HG02642 (cell line): ENCODE measurements at regions not wholly inside any gene's neighbourhood (a gene's known extent, or its start where the extent isn't known, plus 50 kb on each side); places are given as distances from the start of the nearest gene placed in this dataset.

Experiments used
- ATAC-seq: cut with Tn5 transposase; IDR thresholded peaks from one replicate; pipeline ENCODE4 v1.9.1; 2021; ENCODE audit warnings: mild to moderate bottlenecking; ENCODE audit not compliant: unreplicated experiment, poor library complexity

DNA sequence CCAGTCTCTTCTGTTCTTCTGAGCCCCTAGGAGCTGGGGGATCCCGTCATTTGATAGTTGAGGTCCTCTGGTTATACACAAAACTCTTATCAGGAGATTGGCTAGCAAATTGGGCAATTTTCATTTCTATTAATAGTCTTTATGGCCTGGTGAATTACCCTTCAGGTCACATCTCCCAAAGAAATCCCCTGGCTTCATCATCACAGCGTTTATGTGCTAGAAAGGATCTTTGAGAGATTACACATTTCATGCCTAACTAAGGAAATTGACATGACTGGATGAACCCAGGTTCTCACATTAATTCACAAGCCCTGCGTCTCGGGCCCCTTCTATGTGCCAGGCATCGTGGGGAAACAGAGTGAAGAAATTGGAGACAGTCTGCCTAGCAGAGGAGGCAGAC lies 227.4 kb upstream of the PROK2 start:
- ATAC-seq = no peak

DNA sequence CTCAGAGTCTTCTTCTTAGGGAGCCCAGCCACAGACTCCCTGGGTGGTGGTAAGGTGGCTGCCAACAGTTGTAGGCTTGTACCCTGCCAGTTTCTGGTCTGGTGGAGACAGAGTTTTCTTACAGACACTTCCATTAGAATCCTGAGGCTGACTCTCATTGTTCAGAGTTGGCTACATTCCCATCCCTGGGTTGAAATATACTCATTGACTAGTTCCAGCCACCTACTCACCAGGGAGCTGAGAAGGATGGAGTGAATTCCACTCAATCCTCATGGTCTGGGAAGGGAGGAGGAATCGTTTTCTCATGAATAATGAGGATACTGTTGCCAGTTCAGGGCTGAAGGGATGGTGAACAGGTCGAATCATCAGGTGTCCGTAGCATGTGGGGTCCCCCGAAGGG lies 226.5 kb upstream of the PROK2 start:
- ATAC-seq = no peak

GRCh38 chr3:72009851-72010443 lies 225.0 kb upstream of the PROK2 start:
- ATAC-seq = no peak

DNA sequence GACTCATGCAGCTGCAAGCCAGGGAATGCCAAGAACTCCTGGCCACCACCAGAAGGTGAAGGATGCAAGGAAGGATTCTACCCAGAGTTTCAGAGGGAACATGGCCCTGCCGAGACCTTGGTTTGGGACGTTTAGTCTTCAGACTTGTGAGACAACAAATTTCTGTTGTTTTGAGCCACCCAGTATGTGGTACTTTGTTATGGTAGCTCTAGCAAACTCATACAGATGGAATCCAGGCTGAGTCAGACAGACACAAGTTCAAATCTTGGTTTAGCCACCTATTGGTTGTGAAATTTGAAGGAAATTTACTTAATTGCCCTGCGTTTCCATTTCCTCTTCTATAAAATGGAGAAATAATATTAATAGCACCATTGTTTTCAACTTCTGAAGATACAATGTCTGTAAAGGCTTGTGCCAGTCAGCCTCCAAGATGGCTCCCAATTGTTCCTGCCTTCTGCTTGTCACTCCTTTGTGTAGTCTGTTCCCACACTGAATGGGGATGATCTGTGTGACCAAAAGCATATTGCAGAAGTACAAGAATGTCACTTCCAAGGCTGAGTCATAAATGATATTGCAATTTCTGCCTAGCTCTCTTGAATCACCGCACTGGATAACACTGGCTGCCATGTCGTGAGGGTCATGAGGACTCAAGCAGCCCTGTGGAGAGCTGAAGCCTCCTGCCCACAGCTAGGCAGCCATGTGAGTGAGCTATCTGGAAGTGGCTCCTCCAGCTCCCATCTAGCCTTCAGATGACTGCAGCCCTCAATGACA lies 223.5 kb upstream of the PROK2 start:
- no peak for ATAC-seq

- ATAC-seq = no peak
These were observed 221.9 kb upstream of the PROK2 start for GRCh38 chr3:72006631-72007556.

GRCh38 chr3:72004749-72005292 lies 219.9 kb upstream of the PROK2 start:
- ATAC-seq = no peak

GRCh38 chr3:72003936-72004335 lies 219.0 kb upstream of the PROK2 start:
- ATAC-seq = no peak

GRCh38 chr3:72001758-72002157 lies 216.8 kb upstream of the PROK2 start:
- ATAC-seq = no peak

GRCh38 chr3:71998995-71999673 lies 214.2 kb upstream of the PROK2 start:
- no peak for ATAC-seq

DNA sequence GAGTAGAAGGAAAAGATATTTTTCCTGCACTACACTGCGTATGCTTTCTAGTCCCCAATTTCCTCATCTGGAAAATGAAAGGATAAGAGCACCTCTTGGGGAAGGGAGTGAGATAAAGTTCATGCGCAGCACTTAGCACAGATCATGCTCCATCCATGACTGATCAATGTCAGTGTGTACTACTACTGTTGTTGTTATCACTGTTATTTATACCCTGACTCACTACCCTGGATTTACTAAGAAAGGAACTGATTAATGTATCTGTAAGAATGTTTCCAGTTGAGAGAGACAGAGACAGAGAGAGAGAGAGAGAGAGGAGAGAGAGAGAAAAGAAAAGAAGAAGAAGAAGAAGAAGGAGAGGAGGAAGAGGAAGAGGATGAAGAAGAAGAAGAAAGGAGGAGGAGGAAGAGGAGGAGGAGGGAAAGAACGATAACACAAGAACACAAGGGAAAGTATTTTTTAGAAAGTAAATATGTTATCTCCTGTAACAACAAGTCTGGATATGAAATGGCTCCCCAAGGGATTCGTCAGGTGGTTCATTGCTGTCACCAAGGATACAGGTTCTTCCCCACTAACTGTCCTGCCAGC lies 212.2 kb upstream of the PROK2 start:
- no peak for ATAC-seq

- no peak for ATAC-seq
These were observed 210.0 kb upstream of the PROK2 start for GRCh38 chr3:71994906-71995305.

DNA sequence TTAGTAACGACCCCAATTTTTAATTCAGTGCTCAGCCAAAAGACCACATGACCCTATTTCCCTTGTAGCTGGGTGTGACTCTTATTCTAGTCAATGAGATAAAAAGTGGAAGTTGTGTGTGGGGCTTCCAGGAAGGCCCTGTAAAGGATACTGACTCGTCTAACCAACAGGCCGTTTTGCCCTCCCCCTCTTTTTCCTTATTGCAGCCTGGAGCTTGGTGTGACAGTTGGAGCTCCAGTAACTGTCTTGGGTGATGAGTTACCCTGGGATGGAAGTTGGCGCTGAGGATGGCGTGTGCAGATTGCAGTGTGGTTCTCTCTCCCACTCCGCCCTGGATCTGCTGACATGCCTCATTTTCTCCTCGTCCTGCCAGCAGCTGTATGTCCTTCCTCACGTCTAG lies 209.3 kb upstream of the PROK2 start:
- no peak for ATAC-seq

- no peak for ATAC-seq
These were observed 206.7 kb upstream of the PROK2 start for GRCh38 chr3:71991681-71992080.

DNA sequence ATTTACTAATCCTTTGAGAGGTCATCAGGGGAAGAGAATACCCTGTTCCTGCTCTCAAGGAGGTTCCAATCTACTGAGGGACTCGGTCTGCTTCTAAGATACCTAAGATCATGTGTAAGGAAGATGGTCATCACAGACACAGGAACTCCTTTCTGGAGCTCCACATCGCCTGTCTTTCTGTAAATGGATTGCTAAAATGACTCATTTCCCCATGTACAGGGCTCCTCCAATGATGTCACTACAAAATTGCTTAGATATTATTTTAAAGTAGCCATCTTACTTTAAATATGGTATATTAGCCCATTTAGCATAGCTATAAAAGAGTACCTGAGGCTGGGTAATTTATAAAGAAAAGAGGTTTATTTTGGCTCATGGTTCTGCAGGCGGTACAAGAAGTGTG lies 206.1 kb upstream of the PROK2 start:
- ATAC-seq = no peak

DNA sequence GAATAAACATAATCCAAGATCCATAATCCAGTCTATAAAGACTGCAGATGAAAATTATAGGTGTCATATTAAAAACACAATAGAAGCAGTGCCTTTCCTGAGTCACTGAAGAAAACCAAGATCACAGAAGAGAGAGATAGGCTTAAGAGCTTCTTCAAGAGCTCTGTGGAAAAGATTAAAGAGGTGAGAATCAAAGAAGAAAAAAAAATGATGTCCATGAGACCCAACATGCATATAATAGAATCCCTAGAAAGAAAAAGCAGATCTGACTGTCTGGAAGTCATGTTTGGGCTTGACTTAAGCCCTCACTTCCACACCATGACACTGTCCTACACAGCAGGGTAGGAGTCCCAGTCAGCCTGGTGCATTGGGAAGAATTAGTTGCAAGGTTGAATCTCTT lies 205.6 kb upstream of the PROK2 start:
- no peak for ATAC-seq

DNA sequence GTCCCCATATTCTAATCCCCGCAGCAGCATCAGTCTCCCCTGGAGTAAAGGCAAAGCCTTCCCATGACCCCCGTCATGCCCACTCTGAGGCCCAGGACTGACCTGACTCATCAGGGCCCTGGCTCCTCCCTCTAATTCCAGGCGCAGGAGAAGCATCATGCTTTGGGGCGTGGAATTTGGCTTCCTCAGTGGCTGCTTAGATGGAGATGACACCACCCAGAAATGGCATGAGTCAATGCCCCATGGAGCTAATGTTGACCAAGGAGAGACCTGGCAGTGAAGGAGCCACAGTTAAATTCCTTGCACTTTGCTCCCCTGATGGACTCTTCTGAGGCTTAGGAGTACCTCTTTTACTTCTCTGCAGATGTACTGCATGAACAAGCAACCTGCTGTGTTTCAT lies 204.2 kb upstream of the PROK2 start:
- ATAC-seq = no peak

DNA sequence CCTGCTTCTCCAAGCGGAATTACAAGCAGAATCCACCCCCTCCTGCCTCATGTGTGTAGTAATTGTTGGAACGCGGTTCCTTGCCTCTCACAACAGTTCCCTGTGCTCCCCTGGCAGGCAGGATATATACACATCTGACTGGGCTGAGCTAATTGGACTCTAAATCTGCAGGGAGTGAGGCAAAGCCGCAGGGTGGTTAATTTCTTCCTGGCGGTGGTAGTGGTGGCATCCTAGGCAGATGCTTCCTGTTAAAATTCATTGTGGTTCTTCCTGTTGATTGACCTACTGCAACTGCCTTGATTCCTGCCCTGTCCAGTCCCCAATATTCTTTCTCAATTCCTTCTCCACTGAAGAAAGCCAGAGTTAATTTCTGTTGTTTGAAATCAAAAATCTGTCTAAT lies 202.9 kb upstream of the PROK2 start:
- no peak for ATAC-seq

- no peak for ATAC-seq
These were observed 202.3 kb upstream of the PROK2 start for GRCh38 chr3:71987089-71987735.

DNA sequence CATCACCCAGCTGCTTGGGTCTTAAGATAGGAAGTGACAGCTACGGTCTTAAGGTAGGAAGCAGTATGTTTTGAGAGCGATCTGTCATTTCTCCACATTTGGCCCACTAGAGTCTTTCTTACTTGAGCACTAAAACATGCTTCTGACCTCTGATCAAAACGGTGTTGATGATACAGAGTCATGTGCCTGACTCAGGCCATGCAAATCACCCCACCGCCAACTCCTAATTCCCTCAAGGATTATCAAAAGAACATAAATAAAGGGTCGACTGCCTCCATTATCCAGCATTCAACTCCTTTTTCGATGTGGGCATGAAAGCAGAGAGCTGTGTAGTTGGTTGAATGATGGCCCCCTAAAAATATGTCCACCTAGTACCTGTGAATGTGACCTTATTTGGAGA lies 201.7 kb upstream of the PROK2 start:
- ATAC-seq = no peak
